T-helper 1 cell (primary cell): ENCODE measurements at regions not wholly inside any gene's neighbourhood (a gene's known extent, or its start where the extent isn't known, plus 50 kb on each side); places are given as distances from the start of the nearest gene placed in this dataset.
"Not testable (repeated sequence)": the region's sequence is repeated elsewhere in the genome, so short reads cannot be mapped to it uniquely, and the experiment has no call there.

Experiments
- DNase-seq, 5 donors: peaks; one replicate each; pipeline ENCODE4 v3.0.0-alpha.2; 2012 to 2020

- no peak for DNase-seq
These were observed 230.7 kb downstream of the TOMM20 start for GRCh38 chr1:234897754-234898454.

GRCh38 chr1:234897390-234897749 is 231.3 kb downstream of the TOMM20 start:
- no peak for DNase-seq

DNA sequence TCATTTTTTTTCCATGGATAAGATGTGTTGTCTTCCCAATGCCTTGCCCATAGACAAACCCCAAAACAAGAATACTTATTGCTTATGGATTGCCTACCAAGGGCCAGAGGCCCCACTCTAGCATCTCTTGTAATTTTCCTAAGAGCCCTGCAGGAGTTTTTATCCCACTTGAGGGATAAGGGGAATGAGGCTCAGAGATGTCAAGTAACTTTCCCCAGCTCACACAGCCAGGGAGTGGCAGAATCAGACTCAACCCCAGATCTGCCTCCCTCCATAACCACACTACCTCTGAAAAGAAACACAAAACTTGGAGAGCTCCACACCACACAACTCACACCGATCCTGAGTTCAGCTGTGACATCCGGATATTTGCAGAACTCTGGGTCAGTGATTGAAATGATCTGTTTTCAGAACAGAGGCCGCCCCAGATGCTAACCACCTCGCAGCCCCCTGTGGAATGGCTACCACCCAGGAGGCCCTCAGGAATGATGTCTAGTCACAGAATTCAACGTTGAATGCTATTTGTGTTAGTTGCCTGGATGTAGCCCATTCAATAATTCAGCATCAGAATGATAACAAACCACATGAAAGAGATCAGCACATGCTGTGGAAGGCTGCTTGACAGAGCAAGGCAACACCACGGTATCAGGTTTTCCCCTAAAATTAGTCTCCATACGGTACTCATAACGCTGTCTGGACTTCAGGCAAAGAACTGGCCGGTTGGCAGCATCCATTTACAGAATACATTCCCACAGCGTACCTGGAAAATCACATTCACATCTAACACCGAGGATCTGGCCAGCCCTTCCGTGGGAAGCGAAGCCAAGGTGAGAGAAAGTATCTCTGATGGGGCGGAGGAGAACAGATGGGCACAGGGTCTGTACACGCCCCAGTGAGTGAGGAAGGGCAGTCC is 231.9 kb downstream of the TOMM20 start:
- DNase-seq, result no peak

- DNase-seq, result peak in 1 of 5 donors; percentile 65
These were observed 234.7 kb downstream of the TOMM20 start for GRCh38 chr1:234893725-234894630.

- no peak for DNase-seq
These were observed 235.3 kb downstream of the TOMM20 start for GRCh38 chr1:234893359-234893724.

GRCh38 chr1:234892642-234893041 is 236.0 kb downstream of the TOMM20 start:
- DNase-seq, result no peak

DNA sequence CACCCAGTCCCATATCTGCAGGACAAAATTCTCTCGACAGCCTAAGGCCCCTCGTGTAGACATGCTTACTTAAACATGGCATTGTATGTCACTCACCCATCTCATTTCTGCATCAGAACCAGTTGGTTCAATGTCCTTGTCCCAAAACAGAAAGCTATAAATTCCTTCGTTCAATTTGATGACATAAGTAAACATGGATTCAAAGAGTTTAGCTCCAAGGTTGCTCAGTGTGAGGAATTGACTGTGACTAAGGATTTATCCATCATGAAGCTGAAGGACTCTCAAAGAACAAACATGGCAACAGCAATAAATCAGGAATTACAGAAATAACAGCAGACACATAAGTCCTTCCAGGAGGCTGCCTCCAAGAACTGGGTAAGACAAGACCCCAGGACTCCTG is 237.2 kb downstream of the TOMM20 start:
- DNase-seq, result no peak

- DNase-seq, result no peak
These were observed 239.0 kb downstream of the TOMM20 start for GRCh38 chr1:234889643-234890042.

- DNase-seq, result not testable (repeated sequence)
These were observed 240.4 kb downstream of the TOMM20 start for GRCh38 chr1:234888247-234888646.

GRCh38 chr1:234887016-234887900 is 241.4 kb downstream of the TOMM20 start:
- no peak for DNase-seq

DNA sequence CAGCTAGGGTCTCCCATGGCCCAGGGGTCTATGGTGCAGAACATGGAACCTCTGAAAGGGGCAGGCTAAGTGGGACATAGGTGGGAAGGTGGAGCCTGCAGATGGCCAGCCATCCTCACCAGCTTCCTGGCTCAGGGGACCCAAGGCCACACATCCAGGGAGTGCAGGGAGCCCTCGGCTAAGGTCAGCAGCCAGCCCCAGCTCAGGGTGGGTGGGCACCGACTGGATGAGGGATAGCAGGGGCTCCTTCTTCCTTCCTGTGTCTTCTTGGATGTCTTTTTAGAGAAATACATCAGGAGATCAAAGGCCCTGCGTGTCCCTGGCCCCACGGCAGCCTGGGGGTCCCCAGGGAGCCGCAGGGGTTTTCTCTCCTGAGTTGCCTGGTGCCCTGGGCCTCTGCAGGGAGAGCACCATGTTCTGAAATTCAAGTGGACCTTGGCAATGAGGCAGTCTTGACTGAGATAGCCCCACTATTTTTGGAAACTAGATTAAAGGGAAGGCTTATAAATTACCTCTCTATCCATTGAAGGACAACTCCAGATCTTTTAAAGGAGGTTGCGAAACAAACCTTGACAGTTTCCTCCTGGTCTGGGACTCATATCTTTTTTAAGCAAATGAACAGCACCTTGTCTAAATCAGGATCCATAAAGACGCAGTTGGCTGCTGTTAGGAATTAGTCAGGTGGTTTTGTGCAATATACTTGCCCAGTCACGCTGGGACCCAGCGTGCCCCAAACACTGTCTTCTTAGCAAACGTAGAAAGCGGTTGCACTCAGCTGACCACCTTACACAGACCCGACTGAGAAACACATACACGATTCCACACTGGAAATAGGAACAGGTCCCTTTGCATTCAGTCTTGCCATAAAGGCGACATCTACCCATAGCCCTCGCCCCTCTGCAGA is 242.3 kb downstream of the TOMM20 start:
- no peak for DNase-seq

GRCh38 chr1:234885601-234886000 is 243.0 kb downstream of the TOMM20 start:
- DNase-seq, result no peak

GRCh38 chr1:234884701-234885100 is 243.9 kb downstream of the TOMM20 start:
- DNase-seq, result no peak

- no peak for DNase-seq
These were observed 244.6 kb downstream of the TOMM20 start for GRCh38 chr1:234884006-234884405.

- no peak for DNase-seq
These were observed 245.7 kb downstream of the TOMM20 start for GRCh38 chr1:234882898-234883297.

DNA sequence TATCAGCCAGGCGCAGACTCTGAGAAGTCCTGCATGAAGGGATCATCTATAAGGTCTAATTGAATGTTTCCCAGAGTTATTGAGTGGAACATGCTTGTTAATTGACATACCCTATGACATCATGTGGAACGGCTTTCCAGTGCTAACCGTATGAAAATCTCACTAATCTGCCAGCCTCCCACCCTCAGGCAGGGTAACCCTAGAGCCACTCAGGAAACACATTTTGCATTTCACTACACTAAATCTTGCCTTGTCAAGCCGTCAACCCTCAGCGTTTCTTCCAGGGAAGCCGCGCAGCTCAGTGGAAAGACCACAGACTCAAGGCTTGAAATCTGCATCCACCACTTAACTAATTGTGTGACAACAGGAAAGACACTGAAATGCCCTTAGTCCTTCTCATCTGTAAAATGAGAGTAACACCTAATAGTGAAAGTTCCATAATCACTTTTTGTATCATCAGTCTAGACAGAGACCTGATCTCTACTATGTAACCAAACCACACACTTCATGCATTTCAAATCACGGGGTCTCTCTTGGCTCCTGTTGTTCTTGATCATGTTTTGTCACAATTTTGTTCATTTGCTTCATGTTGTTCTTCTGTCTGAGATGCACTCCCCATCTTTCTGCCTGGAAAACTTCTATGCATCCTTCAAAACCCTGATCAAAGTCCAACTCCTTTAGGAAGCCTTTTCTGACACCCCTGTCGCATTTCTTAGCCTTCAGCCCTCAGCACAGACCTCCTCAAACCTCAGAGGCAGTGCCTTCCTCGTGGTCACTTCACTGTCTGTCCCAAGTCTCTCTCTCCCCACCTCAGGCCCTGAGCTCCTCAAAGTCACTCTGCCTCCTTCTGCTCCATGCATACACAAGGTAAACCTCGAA is 246.5 kb downstream of the TOMM20 start:
- peak in 1 of 5 donors; percentile 54 for DNase-seq

- no peak for DNase-seq
These were observed 249.2 kb downstream of the TOMM20 start for GRCh38 chr1:234879147-234880080.

- DNase-seq, result no peak
These were observed 250.3 kb downstream of the TOMM20 start for GRCh38 chr1:234878288-234878687.

DNA sequence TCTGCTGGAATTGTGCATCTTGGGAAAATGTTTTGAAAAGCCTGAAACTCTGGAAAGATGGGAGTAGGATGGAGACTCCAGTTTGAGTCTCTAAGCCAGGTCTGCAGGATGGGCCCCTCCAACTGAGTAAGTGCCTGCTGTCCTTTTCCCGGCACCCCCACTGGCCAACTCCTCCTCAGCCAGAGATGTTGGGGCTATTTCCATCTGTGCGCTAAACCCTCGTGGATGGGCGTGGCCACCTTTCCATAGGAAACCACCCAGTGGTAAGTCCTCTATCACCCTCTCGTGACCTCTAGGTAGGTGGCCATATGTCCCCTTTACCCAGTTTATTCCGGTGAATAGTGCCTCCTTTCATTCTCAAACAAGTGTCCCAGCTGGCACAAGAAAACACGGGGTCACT is 250.9 kb downstream of the TOMM20 start:
- no peak for DNase-seq
